ENCODE measurements at regions not wholly inside any gene's neighbourhood (a gene's known extent, or its start where the extent isn't known, plus 50 kb on each side); places are given as distances from the start of the nearest gene placed in this dataset.
"Not testable (repeated sequence)": the region's sequence is repeated elsewhere in the genome, so short reads cannot be mapped to it uniquely, and the experiment has no call there.

DNA sequence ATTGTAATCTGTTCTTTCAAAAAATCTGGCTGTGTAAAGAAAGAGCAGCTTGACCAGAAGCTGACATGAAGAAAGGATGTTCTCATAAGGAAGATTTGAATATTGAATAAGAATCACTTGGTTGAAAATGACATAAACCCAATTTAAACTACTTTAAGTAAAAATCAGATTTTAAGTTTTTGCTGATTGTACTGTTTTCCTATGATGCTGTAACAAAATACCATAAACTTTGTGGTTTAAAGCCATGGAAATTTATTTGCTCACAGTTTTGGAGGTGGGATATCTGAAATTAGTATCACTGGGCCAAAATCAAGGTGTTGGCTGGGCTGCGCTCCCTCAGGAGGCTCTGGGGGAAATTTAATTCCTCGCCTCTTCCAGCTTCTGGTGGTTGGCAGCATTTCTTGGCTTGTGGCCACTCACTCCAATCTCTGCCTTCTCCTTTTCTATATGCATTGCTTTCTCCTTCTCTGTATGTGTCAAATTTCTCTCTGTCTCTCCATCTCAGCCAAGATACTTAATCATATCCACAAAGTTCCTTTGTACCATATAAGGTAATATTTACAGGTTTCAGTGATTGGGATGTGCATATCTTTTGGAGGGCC lies 141.2 kb upstream of the ZFP64 start:
- DNase-seq (ENCODE audit: low read depth in 2 of 2, low spot score in 1 of 2): no peak

DNA sequence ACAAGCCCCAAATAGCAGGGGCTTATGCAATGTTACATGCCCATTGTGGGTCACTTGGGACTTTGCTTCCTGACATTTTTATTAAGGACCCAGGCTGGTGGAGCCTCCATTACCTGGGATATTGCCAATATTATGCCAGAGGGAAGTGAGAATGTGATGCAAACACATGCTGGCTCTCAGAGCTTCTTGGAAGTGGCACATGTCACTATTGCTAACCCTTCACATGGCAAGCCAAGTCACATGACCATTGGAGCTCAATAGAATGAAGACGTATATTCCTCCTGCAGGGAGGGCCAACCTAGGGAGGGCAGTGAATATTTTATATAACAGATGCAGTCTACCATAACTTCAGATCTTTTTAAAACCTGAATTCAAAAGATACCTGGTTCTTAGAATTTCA lies 140.7 kb upstream of the ZFP64 start:
- DNase-seq (ENCODE audit: low read depth in 2 of 2, low spot score in 1 of 2): no peak

GRCh38 chr20:52331655-52332054 lies 140.1 kb upstream of the ZFP64 start:
- DNase-seq (ENCODE audit: low read depth in 2 of 2, low spot score in 1 of 2): no peak

DNA sequence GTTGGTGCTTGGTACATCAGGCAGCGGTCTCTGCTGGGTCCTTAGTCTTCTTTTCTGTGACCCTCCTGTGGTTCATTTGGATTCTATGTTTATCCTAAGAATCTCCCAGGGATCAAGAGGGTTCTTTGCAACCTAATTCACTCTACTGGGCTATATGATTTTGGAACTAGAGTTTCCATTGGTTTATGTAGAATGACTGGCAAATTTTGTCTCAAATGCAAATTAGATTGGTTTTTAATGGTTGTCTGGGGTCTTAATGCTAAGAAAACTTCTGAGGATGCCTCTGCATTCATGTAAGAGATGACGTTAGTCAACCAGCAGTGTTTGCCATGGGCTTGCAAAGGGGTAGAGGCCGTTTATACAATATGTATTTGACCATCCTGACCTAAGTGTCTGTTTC lies 129.8 kb upstream of the ZFP64 start:
- DNase-seq (ENCODE audit: low read depth in 2 of 2, low spot score in 1 of 2): no peak

GRCh38 chr20:52318651-52319050 lies 127.1 kb upstream of the ZFP64 start:
- DNase-seq (ENCODE audit: low read depth in 2 of 2, low spot score in 1 of 2): no peak

GRCh38 chr20:52313341-52313963 lies 121.9 kb upstream of the ZFP64 start:
- no peak for DNase-seq (ENCODE audit: low read depth in 2 of 2, low spot score in 1 of 2)

GRCh38 chr20:52312132-52312729 lies 120.7 kb upstream of the ZFP64 start:
- DNase-seq (ENCODE audit: low read depth in 2 of 2, low spot score in 1 of 2): peak; percentile 12 to 20

DNA sequence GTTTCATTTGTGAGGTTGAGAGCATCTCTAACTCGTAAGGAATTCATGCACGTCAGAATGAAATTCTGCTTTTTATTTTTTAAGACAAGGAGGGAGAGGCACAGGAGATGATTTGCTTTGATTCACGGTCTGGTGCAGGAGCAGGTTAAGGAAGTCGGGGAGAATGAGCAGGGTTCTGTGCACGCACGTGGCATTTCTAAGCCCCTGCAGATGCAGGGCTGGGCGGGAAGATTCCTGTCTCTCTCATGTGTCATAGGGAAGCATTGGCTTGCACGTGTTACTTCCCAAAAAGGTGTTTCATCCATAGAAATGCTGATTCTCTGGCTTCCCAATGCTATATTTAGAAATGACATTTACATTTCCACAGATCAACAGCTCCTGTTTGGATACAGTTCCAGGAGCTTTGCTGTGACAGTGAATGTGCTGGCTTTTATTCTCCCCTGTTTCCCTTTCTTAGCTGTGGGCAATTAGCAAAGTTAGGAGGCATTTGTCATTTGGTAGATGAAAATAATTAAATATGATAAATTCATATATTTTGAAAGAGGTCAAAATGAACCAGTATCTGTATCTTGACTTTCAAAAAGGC lies 119.7 kb upstream of the ZFP64 start:
- no peak for DNase-seq (ENCODE audit: low read depth in 2 of 2, low spot score in 1 of 2)

- no peak for DNase-seq (ENCODE audit: low read depth in 2 of 2, low spot score in 1 of 2)
Measured at GRCh38 chr20:52309181-52309580, 117.6 kb upstream of the ZFP64 start.

GRCh38 chr20:52306477-52306876 lies 114.9 kb upstream of the ZFP64 start:
- DNase-seq (ENCODE audit: low read depth in 2 of 2, low spot score in 1 of 2): no peak

- DNase-seq (ENCODE audit: low read depth in 2 of 2, low spot score in 1 of 2): no peak
Measured at GRCh38 chr20:52305858-52306257, 114.3 kb upstream of the ZFP64 start.

DNA sequence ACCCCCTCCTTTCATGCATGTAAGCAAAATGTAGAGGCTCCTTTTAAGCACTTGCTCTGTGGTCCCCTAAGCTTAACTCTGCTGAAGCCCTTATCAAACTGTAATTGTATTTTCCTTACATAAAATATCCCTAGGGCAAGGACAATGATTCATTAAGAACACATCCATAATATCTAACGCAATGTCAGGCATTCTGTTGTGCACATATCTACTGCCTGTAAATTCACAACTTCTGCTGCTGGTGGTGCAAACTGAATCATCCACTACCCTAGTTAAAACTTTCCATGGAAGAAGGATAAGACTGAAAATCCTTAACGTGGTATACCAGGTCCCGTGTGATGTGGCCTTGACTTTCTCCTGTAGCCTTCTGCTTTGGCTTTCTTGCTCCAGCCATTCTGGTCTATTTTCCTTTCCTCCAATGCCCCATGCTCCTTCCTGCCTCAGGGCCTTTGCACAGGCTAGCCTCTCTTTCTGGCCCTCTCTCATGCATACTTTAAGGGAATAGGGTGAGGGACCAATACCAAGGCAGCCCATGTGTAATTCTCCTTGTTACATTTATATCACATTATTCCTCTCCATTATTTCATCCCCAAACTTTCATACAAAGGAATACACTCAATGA lies 113.6 kb upstream of the ZFP64 start:
- no peak for DNase-seq (ENCODE audit: low read depth in 2 of 2, low spot score in 1 of 2)

DNA sequence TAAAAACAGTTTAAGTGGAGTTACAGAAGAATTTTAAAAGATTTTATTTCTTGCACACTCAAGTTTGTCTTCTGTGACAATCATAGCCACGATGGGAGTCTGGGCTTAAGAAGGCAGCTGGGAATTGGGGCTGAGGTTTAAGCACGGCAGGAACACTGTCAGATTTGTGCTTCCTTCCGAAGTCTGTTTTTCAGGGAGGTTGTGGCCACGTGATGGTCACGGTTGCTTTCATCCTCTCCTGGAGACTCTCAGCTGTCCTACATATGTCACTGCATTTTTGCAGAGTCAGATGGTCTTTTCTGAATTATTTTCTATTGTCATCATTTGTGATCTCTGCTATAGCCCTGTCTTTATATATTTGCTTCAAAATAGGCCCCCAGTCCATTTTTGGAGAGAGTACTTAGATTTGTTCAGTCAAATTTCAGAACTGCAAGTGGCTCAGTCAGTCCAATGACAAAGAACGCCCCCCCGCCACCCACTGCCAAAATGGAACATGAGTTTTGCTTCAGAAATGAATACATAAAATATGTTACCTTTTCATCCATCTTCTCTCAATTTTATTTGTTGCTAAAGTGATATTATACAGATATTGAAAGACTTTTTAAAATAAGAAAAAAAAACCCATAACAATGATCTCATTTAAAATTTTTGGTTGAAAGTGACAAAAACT lies 111.8 kb upstream of the ZFP64 start:
- DNase-seq (ENCODE audit: low read depth in 2 of 2, low spot score in 1 of 2): no peak

- no peak for DNase-seq (ENCODE audit: low read depth in 2 of 2, low spot score in 1 of 2)
Measured at GRCh38 chr20:52302736-52303135, 111.2 kb upstream of the ZFP64 start.

- not testable (repeated sequence) for DNase-seq (ENCODE audit: low read depth in 2 of 2, low spot score in 1 of 2)
Measured at GRCh38 chr20:52302051-52302450, 110.5 kb upstream of the ZFP64 start.

DNA sequence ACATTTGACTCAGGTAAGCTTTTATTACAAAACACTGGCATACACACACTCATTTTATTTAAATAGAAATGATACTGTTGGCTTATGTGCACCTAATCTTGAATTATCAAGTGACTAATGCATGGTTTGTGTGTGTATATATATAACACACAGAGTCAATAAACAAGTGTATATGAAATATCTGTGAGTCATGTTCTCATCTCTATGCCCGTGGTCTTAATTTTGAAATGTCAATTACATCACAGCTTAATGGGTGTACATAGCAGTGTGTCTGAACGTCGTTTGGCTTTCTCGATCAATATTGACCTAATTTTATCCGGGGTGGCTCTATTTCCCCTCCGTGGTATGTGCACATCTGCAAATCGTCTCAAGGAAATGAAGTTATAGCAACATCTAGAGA lies 104.0 kb upstream of the ZFP64 start:
- no peak for DNase-seq (ENCODE audit: low read depth in 2 of 2, low spot score in 1 of 2)

DNA sequence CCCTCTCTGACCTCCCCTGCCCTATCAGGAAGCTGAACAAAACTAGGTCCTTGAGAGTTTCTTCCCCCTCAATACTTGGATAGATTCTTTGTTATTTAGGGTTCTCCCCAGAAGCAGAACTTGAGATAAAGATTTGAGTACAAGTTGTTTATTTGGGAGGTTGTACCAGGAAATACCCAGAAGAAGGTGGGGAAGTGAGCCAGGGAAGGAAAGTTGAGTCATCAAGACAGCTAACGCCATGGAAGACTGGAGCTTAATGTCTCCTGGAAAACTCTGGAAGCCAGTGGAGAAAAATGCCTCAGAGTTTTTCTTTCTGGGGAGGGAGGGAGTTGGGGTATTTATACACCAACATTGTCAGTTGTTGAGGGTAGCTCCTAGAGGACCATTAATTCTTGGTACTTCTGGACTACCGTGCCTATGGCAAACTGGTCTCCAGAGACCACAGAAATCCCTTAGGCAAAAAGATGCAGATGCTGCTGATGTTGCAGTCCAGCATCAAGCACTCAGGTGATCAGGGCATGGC lies 102.6 kb upstream of the ZFP64 start:
- no peak for DNase-seq (ENCODE audit: low read depth in 2 of 2, low spot score in 1 of 2)

DNA sequence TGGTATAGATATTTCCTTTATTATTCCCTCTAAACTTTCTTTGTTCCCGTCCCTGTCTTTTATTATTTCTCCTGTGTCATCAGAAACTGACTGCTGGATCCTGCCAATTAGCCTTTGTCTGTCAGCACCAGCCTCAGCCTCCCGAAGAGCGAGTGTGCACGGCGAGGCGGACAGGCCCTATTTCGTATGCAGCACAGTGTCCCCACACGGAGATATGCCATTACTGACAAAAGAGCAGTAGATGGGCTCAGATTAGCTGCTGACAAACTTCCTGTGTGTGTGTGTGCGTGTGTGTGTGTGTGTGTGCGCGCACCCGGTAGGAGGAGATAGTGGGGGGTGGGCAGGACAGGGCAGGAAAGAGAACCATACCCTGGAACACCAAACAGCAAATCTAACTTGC lies 99.5 kb upstream of the ZFP64 start:
- no peak for DNase-seq (ENCODE audit: low read depth in 2 of 2, low spot score in 1 of 2)

- DNase-seq (ENCODE audit: low read depth in 2 of 2, low spot score in 1 of 2): no peak
Measured at GRCh38 chr20:52290569-52290968, 99.0 kb upstream of the ZFP64 start.

DNA sequence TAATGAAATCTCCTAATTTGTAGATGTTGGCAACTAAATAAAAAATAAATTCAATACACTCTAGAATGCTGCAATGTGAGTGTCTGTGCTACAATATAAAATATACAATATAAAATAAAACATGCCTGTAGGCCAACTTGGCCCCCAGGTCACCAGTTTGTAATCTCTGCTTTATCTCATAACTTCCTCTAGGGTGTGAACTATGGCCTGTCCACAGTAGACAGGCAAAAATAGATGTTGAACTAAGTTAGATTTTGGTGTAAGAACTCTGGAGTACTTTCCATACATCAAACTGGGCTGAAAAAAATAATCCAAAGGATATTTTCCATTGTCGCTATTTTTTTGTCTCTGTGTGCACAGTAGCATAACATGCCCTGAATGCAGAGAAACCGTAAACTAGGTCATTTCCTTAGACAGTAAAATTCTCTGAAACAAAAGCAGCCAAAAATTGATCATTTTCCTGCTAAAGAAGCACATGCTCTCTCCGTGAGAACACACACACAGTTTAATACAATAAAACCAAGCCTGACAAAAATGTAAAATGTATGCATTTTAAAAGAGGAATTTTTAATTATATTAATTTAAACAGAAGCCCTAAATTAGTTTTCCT lies 98.5 kb upstream of the ZFP64 start:
- DNase-seq (ENCODE audit: low read depth in 2 of 2, low spot score in 1 of 2): no peak

- no peak for DNase-seq (ENCODE audit: low read depth in 2 of 2, low spot score in 1 of 2)
Measured at GRCh38 chr20:52280407-52280806, 88.8 kb upstream of the ZFP64 start.
